HG03095 (cell line): ENCODE measurements at regions not wholly inside any gene's neighbourhood (a gene's known extent, or its start where the extent isn't known, plus 50 kb on each side); places are given as distances from the start of the nearest gene placed in this dataset.
"Not testable (repeated sequence)": the region's sequence is repeated elsewhere in the genome, so short reads cannot be mapped to it uniquely, and the experiment has no call there.

Source experiments
- ATAC-seq: cut with Tn5 transposase; IDR thresholded peaks from one replicate; pipeline ENCODE4 v1.9.1; 2021; ENCODE audit warnings: moderate library complexity; ENCODE audit not compliant: unreplicated experiment

- no peak for ATAC-seq
Measured at GRCh38 chr15:38117781-38118180, 134.9 kb upstream of the SPRED1 start.

- not testable (repeated sequence) for ATAC-seq
Measured at GRCh38 chr15:38119865-38120264, 132.8 kb upstream of the SPRED1 start.

- ATAC-seq: no peak
Measured at GRCh38 chr15:38127306-38127771, 125.3 kb upstream of the SPRED1 start.

- no peak for ATAC-seq
Measured at GRCh38 chr15:38128341-38128781, 124.3 kb upstream of the SPRED1 start.

GRCh38 chr15:38128921-38129320, 123.7 kb upstream of the SPRED1 start:
- ATAC-seq: no peak

GRCh38 chr15:38129531-38130204, 123.0 kb upstream of the SPRED1 start:
- peak; percentile 62 for ATAC-seq

GRCh38 chr15:38130205-38130567, 122.5 kb upstream of the SPRED1 start:
- ATAC-seq: peak; percentile 32

- peak; percentile 55 for ATAC-seq
Measured at GRCh38 chr15:38130740-38131498, 121.7 kb upstream of the SPRED1 start.

- ATAC-seq: no peak
Measured at GRCh38 chr15:38134252-38134651, 118.4 kb upstream of the SPRED1 start.

- ATAC-seq: not testable (repeated sequence)
Measured at GRCh38 chr15:38142195-38142594, 110.4 kb upstream of the SPRED1 start.

GRCh38 chr15:38144921-38145320, 107.7 kb upstream of the SPRED1 start:
- ATAC-seq: no peak

GRCh38 chr15:38145651-38146111, 107.0 kb upstream of the SPRED1 start:
- ATAC-seq: no peak

- ATAC-seq: no peak
Measured at GRCh38 chr15:38147246-38147645, 105.4 kb upstream of the SPRED1 start.

- no peak for ATAC-seq
Measured at GRCh38 chr15:38148471-38148870, 104.2 kb upstream of the SPRED1 start.

GRCh38 chr15:38149315-38149714, 103.3 kb upstream of the SPRED1 start:
- no peak for ATAC-seq

GRCh38 chr15:38150148-38150547, 102.5 kb upstream of the SPRED1 start:
- ATAC-seq: no peak

GRCh38 chr15:38150794-38151193, 101.8 kb upstream of the SPRED1 start:
- ATAC-seq: no peak

- ATAC-seq: no peak
Measured at GRCh38 chr15:38153781-38154180, 98.9 kb upstream of the SPRED1 start.

- ATAC-seq: no peak
Measured at GRCh38 chr15:38154255-38154654, 98.4 kb upstream of the SPRED1 start.

- ATAC-seq: no peak
Measured at GRCh38 chr15:38154837-38155236, 97.8 kb upstream of the SPRED1 start.

GRCh38 chr15:38163658-38164057, 89.0 kb upstream of the SPRED1 start:
- ATAC-seq: no peak

GRCh38 chr15:38164061-38164460, 88.6 kb upstream of the SPRED1 start:
- ATAC-seq: no peak
